CD14-positive monocyte (primary cell): ENCODE measurements at regions not wholly inside any gene's neighbourhood (a gene's known extent, or its start where the extent isn't known, plus 50 kb on each side); places are given as distances from the start of the nearest gene placed in this dataset.

Experiments used
- DNase-seq, 3 donors: peaks; one replicate each; pipeline ENCODE4 v3.0.0-alpha.2; 2011 to 2022
- H2AFZ ChIP-seq: 2 replicates; pipeline ENCODE4 v1.6.0; 2012; ENCODE audit warnings: mild to moderate bottlenecking, low read depth, low read length, inconsistent platforms; ENCODE audit not compliant: insufficient read depth, poor library complexity, severe bottlenecking
- H3K27ac ChIP-seq, 2 donors: 1 replicate in 1 of 2; 2 replicates in 1 of 2; pipeline ENCODE4 v1.5.1; 2012 to 2013; ENCODE audit warnings: low read length in 2 of 2, control low read depth in 1 of 2, inconsistent platforms in 1 of 2, low read depth in 1 of 2, mild to moderate bottlenecking in 1 of 2
- H3K27me3 ChIP-seq, 2 donors: one replicate each; pipeline versions ENCODE4 v1.6.0 to v1.6.1; 2011 to 2013; ENCODE audit warnings: low read length in 2 of 2; ENCODE audit not compliant: control insufficient read depth in 2 of 2, insufficient read depth in 2 of 2
- H3K36me3 ChIP-seq, 2 donors: replicated peaks in 1 of 2; 1 replicate in 1 of 2; 2 replicates in 1 of 2; pipeline versions ENCODE4 v1.5.1 to v1.6.1; 2012 to 2013; ENCODE audit warnings: low read length in 2 of 2, control low read depth in 1 of 2, inconsistent platforms in 1 of 2, mild to moderate bottlenecking in 1 of 2; ENCODE audit not compliant: insufficient read depth in 2 of 2, control insufficient read depth in 1 of 2
- H3K4me1 ChIP-seq, 2 donors: 1 replicate in 1 of 2; 2 replicates in 1 of 2; pipeline versions ENCODE4 v1.5.1 to v1.6.1; 2012 to 2013; ENCODE audit warnings: low read length in 2 of 2, control low read depth in 1 of 2, inconsistent platforms in 1 of 2, mild to moderate bottlenecking in 1 of 2, moderate library complexity in 1 of 2; ENCODE audit not compliant: insufficient read depth in 2 of 2, control insufficient read depth in 1 of 2
- H3K4me2 ChIP-seq: replicated peaks from 2 replicates; pipeline ENCODE3; 2012; ENCODE audit warnings: low read length, moderate library complexity, mild to moderate bottlenecking; ENCODE audit not compliant: poor library complexity, severe bottlenecking; ENCODE audit errors: extremely low read depth
- H3K4me3 ChIP-seq, 3 experiments: fragments of 200-600 bp in 1 of 3; sonication (generic) in 1 of 3; replicated peaks in 1 of 3; 1 replicate in 2 of 3; 2 replicates in 1 of 3; pipeline ENCODE4 v1.5.1; 2011 to 2013; ENCODE audit warnings: low read length in 3 of 3, mild to moderate bottlenecking in 3 of 3, control low read depth in 2 of 3, low read depth in 2 of 3, inconsistent platforms in 1 of 3, moderate library complexity in 1 of 3
- H3K79me2 ChIP-seq: 2 replicates; pipeline ENCODE4 v1.6.0; 2012; ENCODE audit warnings: mild to moderate bottlenecking, control low read depth, inconsistent platforms, low read length, moderate library complexity; ENCODE audit not compliant: insufficient read depth
- H3K9ac ChIP-seq: 2 replicates; pipeline ENCODE4 v1.6.0; 2017; ENCODE audit warnings: low read length, mild to moderate bottlenecking; ENCODE audit not compliant: insufficient read depth, poor library complexity, severe bottlenecking
- H3K9me3 ChIP-seq, 2 donors: replicated peaks in 1 of 2; 1 replicate in 1 of 2; 2 replicates in 1 of 2; pipeline versions ENCODE4 v1.5.1 to v1.6.1; 2012 to 2013; ENCODE audit warnings: low read length in 2 of 2, control low read depth in 1 of 2; ENCODE audit not compliant: control insufficient read depth in 1 of 2, insufficient read depth in 1 of 2
- H4K20me1 ChIP-seq: 2 replicates; pipeline ENCODE4 v1.6.0; 2012; ENCODE audit warnings: mild to moderate bottlenecking, low read length, control low read depth, moderate library complexity; ENCODE audit not compliant: insufficient read depth
- H3K27ac Mint-ChIP-seq, 7 donors: one replicate each; pipeline ENCODE4 v1.8.0; 2020; ENCODE audit warnings: mild to moderate bottlenecking in 7 of 7, mixed read lengths in 7 of 7, moderate library complexity in 6 of 7, inconsistent platforms in 2 of 7
- H3K27me3 Mint-ChIP-seq, 3 donors: one replicate each; pipeline ENCODE4 v1.8.0; 2021 to 2022; ENCODE audit warnings: low read depth in 3 of 3, mild to moderate bottlenecking in 3 of 3, mixed read lengths in 3 of 3, moderate library complexity in 3 of 3, inconsistent platforms in 1 of 3
- H3K36me3 Mint-ChIP-seq, 2 donors: one replicate each; pipeline ENCODE4 v1.8.0; 2020; ENCODE audit warnings: mixed read lengths in 2 of 2, inconsistent platforms in 1 of 2, mild to moderate bottlenecking in 1 of 2
- H3K4me1 Mint-ChIP-seq: one replicate; pipeline ENCODE4 v1.8.0; 2020; ENCODE audit warnings: mild to moderate bottlenecking, mixed read lengths
- H3K4me3 Mint-ChIP-seq, 2 donors: one replicate each; pipeline ENCODE4 v1.8.0; 2020; ENCODE audit warnings: mild to moderate bottlenecking in 2 of 2, mixed read lengths in 2 of 2, moderate library complexity in 1 of 2
- H3K9me3 Mint-ChIP-seq, 7 donors: one replicate each; pipeline ENCODE4 v1.8.0; 2020 to 2022; ENCODE audit warnings: mixed read lengths in 7 of 7, mild to moderate bottlenecking in 6 of 7, moderate library complexity in 6 of 7, inconsistent platforms in 2 of 7
- CTCF ChIP-seq: fragments of 200-600 bp; IDR thresholded peaks from one replicate; pipeline ENCODE4 v1.8.0; 2022; ENCODE audit warnings: antibody characterized with exemption, mild to moderate bottlenecking
- whole genome bisulfite sequencing: methylation state at CpG from one replicate; pipeline ENCODE4 v1.1.5; 2013; ENCODE audit warnings: missing lambda C conversion rate; ENCODE audit not compliant: insufficient coverage; 5-methylcytosine and 5-hydroxymethylcytosine counted together
- intact Hi-C, 2 donors: fragments of 100-400 bp; cut with micrococcal nuclease; formaldehyde crosslinking; loops; one replicate each; pipeline versions ENCODE4 v1.15.0 to v1.15.1; 2023

DNA sequence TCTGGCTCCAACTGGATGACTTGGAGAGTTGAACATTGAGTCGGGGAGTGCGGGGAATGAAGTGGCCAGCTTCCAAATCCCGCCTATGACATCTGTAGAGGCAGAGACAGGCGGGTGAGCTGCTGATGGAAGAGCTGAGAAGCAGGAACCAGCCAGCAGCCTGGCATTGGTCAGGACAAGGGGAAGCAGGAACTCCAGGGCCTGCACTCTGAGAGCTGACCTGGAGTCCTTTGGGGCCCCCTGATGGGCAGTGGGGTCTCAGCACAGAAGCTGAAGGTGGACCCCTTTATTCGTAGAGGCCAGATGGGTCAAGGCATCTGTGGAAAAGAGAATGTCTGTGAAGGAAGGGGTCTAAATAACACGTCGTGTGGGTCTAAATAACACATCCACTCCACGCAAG, 57.0 kb downstream of the SEC61G start:
- H3K27ac Mint-ChIP-seq = no peak overlapping the region
- no peaks in the 10 kb centered on the region for H3K79me2 ChIP-seq
- H3K4me1 ChIP-seq = no peaks in the 10 kb centered on the region
- H3K9me3 ChIP-seq = peaks cover 0 to 15% of the 10 kb centered on the region in 2 donors
- H3K9ac ChIP-seq = no peak overlapping the region
- no peak overlapping the region for H2AFZ ChIP-seq
- peaks cover 0 to 2% (median 2%) of the 10 kb centered on the region in 3 donors for H3K27me3 Mint-ChIP-seq
- no peaks in the 10 kb centered on the region for H3K36me3 Mint-ChIP-seq
- no peak for DNase-seq
- no peaks in the 10 kb centered on the region for H3K36me3 ChIP-seq
- WGBS = 85% methylated on average over 4 of the region's 8 CpGs
- H3K4me3 ChIP-seq = no peak overlapping the region
- H3K9me3 Mint-ChIP-seq = peaks cover 0 to 27% (median 10%) of the 10 kb centered on the region in 7 donors
- no peaks in the 10 kb centered on the region for H3K4me1 Mint-ChIP-seq
- H3K27ac ChIP-seq = no peak overlapping the region
- no peaks in the 10 kb centered on the region for H3K27me3 ChIP-seq
- H3K4me3 Mint-ChIP-seq = no peak overlapping the region
- no peak for TF ChIP-seq CTCF
- H4K20me1 ChIP-seq = no peaks in the 10 kb centered on the region
- H3K4me2 ChIP-seq = no peak overlapping the region
- intact Hi-C loops = no loop called here

DNA sequence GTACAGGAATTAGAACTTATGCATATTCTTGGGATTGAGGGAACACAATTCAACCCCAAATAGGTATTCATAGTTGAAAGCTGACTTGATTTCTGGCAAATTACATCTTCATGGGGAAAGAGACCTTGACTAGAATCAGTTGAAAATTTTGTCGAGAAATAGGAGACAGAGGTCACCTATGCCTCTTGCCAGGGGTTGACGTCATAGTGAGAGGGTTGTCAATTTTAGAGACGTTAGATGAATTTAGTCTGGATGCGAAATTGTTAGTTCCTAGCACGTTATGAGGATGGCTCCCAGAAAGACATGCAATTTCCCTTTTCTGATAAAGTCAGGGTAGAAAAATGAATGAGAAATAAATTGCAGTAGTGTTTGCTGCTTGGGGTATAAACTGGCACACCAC, 59.3 kb downstream of the SEC61G start:
- H3K27ac Mint-ChIP-seq = no peak overlapping the region

More for the DNA sequence above, 59.3 kb downstream of the SEC61G start:
- no peaks in the 10 kb centered on the region for H3K79me2 ChIP-seq
- H3K36me3 ChIP-seq = no peaks in the 10 kb centered on the region
- peaks cover 0 to 15% of the 10 kb centered on the region in 2 donors for H3K9me3 ChIP-seq
- no peaks in the 10 kb centered on the region for H3K27me3 ChIP-seq
- H3K9ac ChIP-seq = no peak overlapping the region
- H2AFZ ChIP-seq = no peak overlapping the region
- no peaks in the 10 kb centered on the region for H4K20me1 ChIP-seq
- no peak overlapping the region for H3K4me2 ChIP-seq
- Mint-ChIP-seq H3K27me3 (peaks cover 2 to 4% (median 2%) of the 10 kb centered on the region in 3 donors), H3K4me3 (no peak overlapping the region), H3K9me3 (peaks cover 3 to 27% (median 10%) of the 10 kb centered on the region in 7 donors), H3K36me3 (no peaks in the 10 kb centered on the region), H3K4me1 (no peaks in the 10 kb centered on the region)
- intact Hi-C loops = no loop called here
- H3K4me3 ChIP-seq = no peak overlapping the region
- no peak for DNase-seq
- H3K4me1 ChIP-seq = no peaks in the 10 kb centered on the region
- no peak for TF ChIP-seq CTCF
- WGBS = 91% methylated on average over 5 of the region's 5 CpGs
- no peak overlapping the region for H3K27ac ChIP-seq
